Astrocyte (in vitro differentiated cells and primary cell): ENCODE measurements at regions not wholly inside any gene's neighbourhood (a gene's known extent, or its start where the extent isn't known, plus 50 kb on each side); places are given as distances from the start of the nearest gene placed in this dataset.

Experiments used
- EZH2 ChIP-seq: IDR thresholded peaks from 2 replicates; pipeline ENCODE4 v1.6.1; 2012; ENCODE audit warnings: mild to moderate bottlenecking, low read length, inconsistent platforms; ENCODE audit not compliant: insufficient read depth
- TF ChIP-seq, protein P1 (sequence below): IDR thresholded peaks from 2 replicates; pipeline ENCODE4 v1.5.1; 2011; ENCODE audit warnings: low read depth, mild to moderate bottlenecking, inconsistent platforms, low read length, moderate library complexity; ENCODE audit not compliant: insufficient read depth

DNA sequence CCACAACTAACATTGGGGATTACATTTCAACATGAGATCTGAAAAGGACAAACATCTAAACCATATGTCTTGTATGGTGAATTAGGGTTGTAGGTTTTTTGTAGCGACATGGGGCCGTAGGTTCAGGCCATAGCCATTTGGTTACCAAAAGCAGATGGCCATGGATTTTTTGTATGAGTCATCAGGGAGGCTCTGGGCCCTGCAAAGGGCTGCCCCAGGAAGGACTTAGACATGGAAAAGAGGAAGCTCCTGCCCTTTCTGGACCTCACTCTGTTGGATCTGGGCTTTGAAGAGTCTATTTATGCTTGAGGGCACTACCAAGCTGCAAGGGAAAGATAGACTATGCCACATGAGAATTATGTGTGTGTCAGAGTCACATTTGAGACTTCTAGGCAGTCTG is 89.3 kb upstream of the DHRS4 start:
- TF ChIP-seq EZH2 = no peak
- TF ChIP-seq, protein P1, sequence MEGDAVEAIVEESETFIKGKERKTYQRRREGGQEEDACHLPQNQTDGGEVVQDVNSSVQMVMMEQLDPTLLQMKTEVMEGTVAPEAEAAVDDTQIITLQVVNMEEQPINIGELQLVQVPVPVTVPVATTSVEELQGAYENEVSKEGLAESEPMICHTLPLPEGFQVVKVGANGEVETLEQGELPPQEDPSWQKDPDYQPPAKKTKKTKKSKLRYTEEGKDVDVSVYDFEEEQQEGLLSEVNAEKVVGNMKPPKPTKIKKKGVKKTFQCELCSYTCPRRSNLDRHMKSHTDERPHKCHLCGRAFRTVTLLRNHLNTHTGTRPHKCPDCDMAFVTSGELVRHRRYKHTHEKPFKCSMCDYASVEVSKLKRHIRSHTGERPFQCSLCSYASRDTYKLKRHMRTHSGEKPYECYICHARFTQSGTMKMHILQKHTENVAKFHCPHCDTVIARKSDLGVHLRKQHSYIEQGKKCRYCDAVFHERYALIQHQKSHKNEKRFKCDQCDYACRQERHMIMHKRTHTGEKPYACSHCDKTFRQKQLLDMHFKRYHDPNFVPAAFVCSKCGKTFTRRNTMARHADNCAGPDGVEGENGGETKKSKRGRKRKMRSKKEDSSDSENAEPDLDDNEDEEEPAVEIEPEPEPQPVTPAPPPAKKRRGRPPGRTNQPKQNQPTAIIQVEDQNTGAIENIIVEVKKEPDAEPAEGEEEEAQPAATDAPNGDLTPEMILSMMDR = no peak
